ENCODE measurements at regions not wholly inside any gene's neighbourhood (a gene's known extent, or its start where the extent isn't known, plus 50 kb on each side); places are given as distances from the start of the nearest gene placed in this dataset.

DNA sequence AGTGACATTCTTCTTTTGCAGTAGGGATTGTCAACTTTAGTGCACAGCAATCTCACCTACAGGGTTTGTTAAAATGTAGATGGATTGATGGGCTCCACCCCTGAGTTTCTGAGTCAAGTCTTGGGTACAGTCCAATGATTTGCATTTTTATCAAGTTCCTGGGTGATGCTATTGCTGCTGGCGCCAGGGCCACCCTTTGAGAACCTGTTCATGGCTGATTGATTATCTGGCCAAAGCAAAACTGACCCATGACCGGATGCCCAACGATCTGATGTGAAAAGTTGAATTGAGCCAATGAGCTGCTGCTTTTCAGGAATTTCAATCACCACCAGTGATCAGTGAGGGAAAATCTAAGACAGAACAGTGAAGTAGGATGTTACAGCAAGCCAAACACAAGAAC, 675.3 kb downstream of the TMEM182 start:
- Histone ChIP-seq H3K4me3 (no peak overlapping the region), H3K27me3 (no peaks in the 10 kb centered on the region), H3K36me3 (ENCODE audit: low read depth, missing control alignments) (no peaks in the 10 kb centered on the region), H3K27ac (no peak overlapping the region), H3K9me3 (no peaks in the 10 kb centered on the region), H3K4me1 (no peaks in the 10 kb centered on the region)
- no peak for DNase-seq
- intact Hi-C loops (cut with DNase I; ENCODE audit: low total_unique reads) = no loop called here
- 84 to 85% methylated on average over 3 of the region's 3 CpGs for WGBS, 2 donors
- TF ChIP-seq, protein P1, sequence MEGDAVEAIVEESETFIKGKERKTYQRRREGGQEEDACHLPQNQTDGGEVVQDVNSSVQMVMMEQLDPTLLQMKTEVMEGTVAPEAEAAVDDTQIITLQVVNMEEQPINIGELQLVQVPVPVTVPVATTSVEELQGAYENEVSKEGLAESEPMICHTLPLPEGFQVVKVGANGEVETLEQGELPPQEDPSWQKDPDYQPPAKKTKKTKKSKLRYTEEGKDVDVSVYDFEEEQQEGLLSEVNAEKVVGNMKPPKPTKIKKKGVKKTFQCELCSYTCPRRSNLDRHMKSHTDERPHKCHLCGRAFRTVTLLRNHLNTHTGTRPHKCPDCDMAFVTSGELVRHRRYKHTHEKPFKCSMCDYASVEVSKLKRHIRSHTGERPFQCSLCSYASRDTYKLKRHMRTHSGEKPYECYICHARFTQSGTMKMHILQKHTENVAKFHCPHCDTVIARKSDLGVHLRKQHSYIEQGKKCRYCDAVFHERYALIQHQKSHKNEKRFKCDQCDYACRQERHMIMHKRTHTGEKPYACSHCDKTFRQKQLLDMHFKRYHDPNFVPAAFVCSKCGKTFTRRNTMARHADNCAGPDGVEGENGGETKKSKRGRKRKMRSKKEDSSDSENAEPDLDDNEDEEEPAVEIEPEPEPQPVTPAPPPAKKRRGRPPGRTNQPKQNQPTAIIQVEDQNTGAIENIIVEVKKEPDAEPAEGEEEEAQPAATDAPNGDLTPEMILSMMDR (IDR thresholded peaks at IDR 0.05) = no peak
- TF ChIP-seq POLR2A (IDR thresholded peaks at IDR 0.05) = no peak

GRCh38 chr2:103445347-103445746, 683.5 kb downstream of the TMEM182 start:
- no peaks in the 10 kb centered on the region for H3K27me3 ChIP-seq
- intact Hi-C loops (cut with DNase I; ENCODE audit: low total_unique reads) = no loop called here
- no peaks in the 10 kb centered on the region for H3K4me1 ChIP-seq
- no peak overlapping the region for H3K4me3 ChIP-seq
- TF ChIP-seq, protein P1 (IDR thresholded peaks at IDR 0.05) = no peak
- no peak for TF ChIP-seq POLR2A (IDR thresholded peaks at IDR 0.05)
- WGBS, 2 donors = 38 to 43% methylated on average over 3 of the region's 3 CpGs
- no peaks in the 10 kb centered on the region for H3K9me3 ChIP-seq
- no peak overlapping the region for H3K27ac ChIP-seq
- DNase-seq = no peak
- no peaks in the 10 kb centered on the region for H3K36me3 ChIP-seq (ENCODE audit: low read depth, missing control alignments)

DNA sequence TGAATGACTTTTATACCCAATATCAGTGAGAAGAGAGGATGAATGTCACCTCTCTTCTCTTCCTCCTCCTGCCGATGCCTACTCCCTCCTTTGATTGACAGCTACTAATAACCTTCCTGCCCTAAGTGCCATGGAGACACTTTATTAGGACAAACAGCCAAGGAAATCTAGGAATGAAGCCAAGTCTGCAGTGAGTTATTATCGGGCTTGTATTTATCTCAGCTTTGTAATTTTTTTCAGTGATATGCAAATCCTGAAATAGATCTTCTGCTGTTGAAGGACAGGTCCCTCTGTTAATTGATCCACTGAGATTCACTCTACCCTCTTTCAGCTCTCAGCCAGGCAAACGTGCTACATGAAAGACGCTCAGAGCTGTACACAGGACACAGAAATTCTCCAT, 686.7 kb downstream of the TMEM182 start:
- Histone ChIP-seq H3K36me3 (ENCODE audit: low read depth, missing control alignments) (no peaks in the 10 kb centered on the region), H3K9me3 (no peaks in the 10 kb centered on the region), H3K27ac (no peak overlapping the region), H3K4me3 (no peak overlapping the region), H3K4me1 (no peaks in the 10 kb centered on the region), H3K27me3 (no peaks in the 10 kb centered on the region)
- TF ChIP-seq, protein P1 (IDR thresholded peaks at IDR 0.05) = no peak
- no peak for TF ChIP-seq POLR2A (IDR thresholded peaks at IDR 0.05)
- no peak for DNase-seq
- WGBS, 2 donors = 34 to 39% methylated on average over 4 of the region's 4 CpGs
- intact Hi-C loops (cut with DNase I; ENCODE audit: low total_unique reads) = no loop called here

GRCh38 chr2:103451283-103451682, 689.5 kb downstream of the TMEM182 start:
- no peaks in the 10 kb centered on the region for H3K4me1 ChIP-seq
- no peaks in the 10 kb centered on the region for H3K36me3 ChIP-seq (ENCODE audit: low read depth, missing control alignments)
- 74 to 84% methylated on average over 1 of the region's 1 CpG for WGBS, 2 donors
- H3K27ac ChIP-seq = no peak overlapping the region
- H3K4me3 ChIP-seq = no peak overlapping the region
- H3K9me3 ChIP-seq = no peaks in the 10 kb centered on the region
- no peaks in the 10 kb centered on the region for H3K27me3 ChIP-seq
- intact Hi-C loops (cut with DNase I; ENCODE audit: low total_unique reads) = no loop called here
- no peak for TF ChIP-seq POLR2A (IDR thresholded peaks at IDR 0.05)
- TF ChIP-seq, protein P1 (IDR thresholded peaks at IDR 0.05) = no peak
- DNase-seq = no peak

DNA sequence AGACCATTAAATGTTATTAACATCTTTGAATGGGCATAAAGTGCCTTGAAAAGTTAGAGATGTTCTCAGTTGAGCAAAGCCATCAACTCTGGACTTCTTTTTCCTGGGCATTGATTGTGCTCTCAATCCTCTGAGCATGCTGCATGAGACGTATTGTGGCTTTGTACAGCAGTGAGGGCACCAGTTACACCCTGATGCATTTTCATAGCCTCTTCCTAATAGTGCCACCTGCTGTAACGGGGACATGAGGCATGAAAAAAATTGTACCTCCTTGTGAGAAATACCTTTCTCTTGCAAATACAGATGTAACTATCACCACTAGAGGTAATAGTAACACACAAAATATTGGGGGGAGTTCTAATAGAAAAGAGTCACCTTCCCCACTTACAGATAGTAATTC, 697.5 kb downstream of the TMEM182 start:
- H3K27ac ChIP-seq = no peak overlapping the region
- no peaks in the 10 kb centered on the region for H3K4me1 ChIP-seq
- no peak overlapping the region for H3K4me3 ChIP-seq
- 64 to 73% methylated on average over 2 of the region's 2 CpGs for WGBS, 2 donors
- no peak for TF ChIP-seq POLR2A (IDR thresholded peaks at IDR 0.05)
- TF ChIP-seq, protein P1 (IDR thresholded peaks at IDR 0.05) = no peak
- no peaks in the 10 kb centered on the region for H3K27me3 ChIP-seq
- H3K36me3 ChIP-seq (ENCODE audit: low read depth, missing control alignments) = no peaks in the 10 kb centered on the region
- no peak for DNase-seq
- no peaks in the 10 kb centered on the region for H3K9me3 ChIP-seq
- intact Hi-C loops (cut with DNase I; ENCODE audit: low total_unique reads) = no loop called here

All from testis (tissue), 2 donors.